Germinal center (tissue), 1 donor: ENCODE measurements at regions not wholly inside any gene's neighbourhood (a gene's known extent, or its start where the extent isn't known, plus 50 kb on each side); places are given as distances from the start of the nearest gene placed in this dataset.

Experiments used
- DNase-seq: peaks from one replicate; pipeline ENCODE4 v3.0.0; 2012; ENCODE audit warnings: mixed read lengths, low spot score

- DNase-seq: no peak
Observed at GRCh38 chr1:232445361-232446106, 184.4 kb downstream of the SIPA1L2 start.

GRCh38 chr1:232443372-232443771, 186.6 kb downstream of the SIPA1L2 start:
- DNase-seq: no peak

- DNase-seq: no peak
Observed at GRCh38 chr1:232441036-232441411, 188.9 kb downstream of the SIPA1L2 start.

GRCh38 chr1:232440325-232441035, 189.5 kb downstream of the SIPA1L2 start:
- no peak for DNase-seq

- no peak for DNase-seq
Observed at GRCh38 chr1:232439011-232439410, 190.9 kb downstream of the SIPA1L2 start.

- no peak for DNase-seq
Observed at GRCh38 chr1:232438476-232438875, 191.5 kb downstream of the SIPA1L2 start.

- DNase-seq: no peak
Observed at GRCh38 chr1:232437510-232437909, 192.4 kb downstream of the SIPA1L2 start.

- no peak for DNase-seq
Observed at GRCh38 chr1:232435729-232436128, 194.2 kb downstream of the SIPA1L2 start.

GRCh38 chr1:232432313-232432712, 197.6 kb downstream of the SIPA1L2 start:
- DNase-seq: no peak

- DNase-seq: no peak
Observed at GRCh38 chr1:232431748-232432147, 198.2 kb downstream of the SIPA1L2 start.

GRCh38 chr1:232431326-232431725, 198.6 kb downstream of the SIPA1L2 start:
- no peak for DNase-seq

- no peak for DNase-seq
Observed at GRCh38 chr1:232430467-232430866, 199.5 kb downstream of the SIPA1L2 start.

GRCh38 chr1:232428786-232429530, 201.0 kb downstream of the SIPA1L2 start:
- no peak for DNase-seq

- DNase-seq: no peak
Observed at GRCh38 chr1:232428036-232428645, 201.8 kb downstream of the SIPA1L2 start.

- no peak for DNase-seq
Observed at GRCh38 chr1:232426801-232427200, 203.1 kb downstream of the SIPA1L2 start.

GRCh38 chr1:232425421-232425820, 204.5 kb downstream of the SIPA1L2 start:
- DNase-seq: no peak

GRCh38 chr1:232423591-232423990, 206.3 kb downstream of the SIPA1L2 start:
- no peak for DNase-seq

- DNase-seq: no peak
Observed at GRCh38 chr1:232422898-232423297, 207.0 kb downstream of the SIPA1L2 start.

- no peak for DNase-seq
Observed at GRCh38 chr1:232422098-232422497, 207.8 kb downstream of the SIPA1L2 start.

GRCh38 chr1:232421143-232421796, 208.7 kb downstream of the SIPA1L2 start:
- no peak for DNase-seq

GRCh38 chr1:232417636-232418248, 212.2 kb downstream of the SIPA1L2 start:
- no peak for DNase-seq
